ENCODE measurements at regions not wholly inside any gene's neighbourhood (a gene's known extent, or its start where the extent isn't known, plus 50 kb on each side); places are given as distances from the start of the nearest gene placed in this dataset.

GRCh38 chr11:19580646-19581045, 132.0 kb upstream of the NAV2 start (continued):
- no peak for TF ChIP-seq MAX (IDR thresholded peaks at IDR 0.05)
- TF ChIP-seq POLR2AphosphoS5 (IDR thresholded peaks at IDR 0.05; ENCODE audit: low read depth, low read length): no peak
